IMR-90 (cell line): ENCODE measurements at regions not wholly inside any gene's neighbourhood (a gene's known extent, or its start where the extent isn't known, plus 50 kb on each side); places are given as distances from the start of the nearest gene placed in this dataset.

Experiments
- ATAC-seq: fragments of 200-7000 bp; cut with Tn5 transposase; 2 replicates; pipeline ENCODE4 v1.9.1; 2020; ENCODE audit warnings: low read depth, mild to moderate bottlenecking, moderate library complexity
- BruUV-seq: library from RNA; stranded (reverse); fragments of 400-500 nt; replicated peaks from 2 replicates; lab custom pipeline; 2021; lab: Mats Ljungman, UMichigan
- CTCF ChIA-PET: fragments of 300-600 bp; formaldehyde crosslinking; extraction: SDS; loops from one replicate; lab custom pipeline; 2021; ENCODE audit warnings: antibody characterized with exemption; lab: Yijun Ruan, JAX
- POLR2A ChIA-PET: fragments of 300-600 bp; sonication (Branson Sonifier 250); formaldehyde crosslinking; loops from one replicate; lab custom pipeline; 2022; ENCODE audit warnings: antibody characterized with exemption; ENCODE audit not compliant: unreplicated experiment; lab: Charles Lee
- DNase-seq: peaks from one replicate; pipeline ENCODE4 v3.0.0; 2013
- H2AFZ ChIP-seq: replicated peaks from 2 replicates; pipeline ENCODE3; 2013; ENCODE audit warnings: low read length, mild to moderate bottlenecking; ENCODE audit not compliant: poor library complexity
- H2AK5ac ChIP-seq: 2 replicates; pipeline ENCODE4 v1.6.1; 2013; ENCODE audit warnings: low read depth, low read length, inconsistent platforms
- H2AK9ac ChIP-seq: replicated peaks from 2 replicates; pipeline ENCODE3; 2013; ENCODE audit warnings: mild to moderate bottlenecking, low read depth, low read length, moderate library complexity; ENCODE audit not compliant: poor library complexity
- H2BK120ac ChIP-seq: 2 replicates; pipeline ENCODE4 v1.6.1; 2013; ENCODE audit warnings: low read depth, low read length, inconsistent platforms
- H2BK15ac ChIP-seq: 3 replicates; pipeline ENCODE4 v1.6.1; 2013; ENCODE audit warnings: low read depth, low read length, inconsistent platforms
- H2BK20ac ChIP-seq: 2 replicates; pipeline ENCODE4 v1.6.1; 2013; ENCODE audit warnings: low read depth, mild to moderate bottlenecking, inconsistent platforms, low read length, moderate library complexity
- H2BK5ac ChIP-seq: 2 replicates; pipeline ENCODE4 v1.6.1; 2013; ENCODE audit warnings: mild to moderate bottlenecking, low read depth, low read length, inconsistent platforms; ENCODE audit not compliant: poor library complexity, severe bottlenecking
- H3K14ac ChIP-seq: replicated peaks from 2 replicates; pipeline ENCODE4 v1.6.1; 2013; ENCODE audit warnings: low read depth, low read length, inconsistent platforms
- H3K18ac ChIP-seq: 2 replicates; pipeline ENCODE4 v1.6.1; 2013; ENCODE audit warnings: low read depth, low read length, control low read depth
- H3K23ac ChIP-seq: 2 replicates; pipeline ENCODE4 v1.6.1; 2013; ENCODE audit warnings: low read depth, low read length, inconsistent platforms
- H3K27ac ChIP-seq: 2 replicates; pipeline ENCODE4 v1.5.1; 2013; ENCODE audit warnings: mild to moderate bottlenecking, control low read depth, low read length; ENCODE audit not compliant: insufficient read depth
- H3K27me3 ChIP-seq: 2 replicates; pipeline ENCODE4 v1.6.1; 2013; ENCODE audit warnings: low read length; ENCODE audit not compliant: control insufficient read depth, insufficient read depth
- H3K36me3 ChIP-seq: 2 replicates; pipeline ENCODE4 v1.6.1; 2013; ENCODE audit warnings: low read length, mixed read lengths; ENCODE audit not compliant: control insufficient read depth, insufficient read depth
- H3K4ac ChIP-seq: 2 replicates; pipeline ENCODE4 v1.6.1; 2013; ENCODE audit warnings: low read depth, low read length, inconsistent platforms
- H3K4me1 ChIP-seq: 2 replicates; pipeline ENCODE4 v1.6.1; 2013; ENCODE audit warnings: low read length, mixed read lengths; ENCODE audit not compliant: control insufficient read depth, insufficient read depth
- H3K4me2 ChIP-seq: 2 replicates; pipeline ENCODE4 v1.6.1; 2013; ENCODE audit warnings: low read depth, mild to moderate bottlenecking, control low read depth, low read length, moderate library complexity
- H3K4me3 ChIP-seq: 2 replicates; pipeline ENCODE4 v1.5.1; 2013; ENCODE audit warnings: low read depth, mild to moderate bottlenecking, control low read depth, low read length, moderate library complexity; ENCODE audit not compliant: insufficient read depth
- H3K56ac ChIP-seq: 2 replicates; pipeline ENCODE4 v1.6.1; 2013; ENCODE audit warnings: low read length, inconsistent platforms; ENCODE audit not compliant: insufficient read depth; ENCODE audit errors: extremely low read depth
- H3K79me1 ChIP-seq, 2 experiments: 2 replicates each; pipeline ENCODE4 v1.6.1; 2013; ENCODE audit warnings: low read length in 2 of 2, inconsistent platforms in 1 of 2, low read depth in 1 of 2
- H3K9ac ChIP-seq: 2 replicates; pipeline ENCODE4 v1.6.1; 2013; ENCODE audit warnings: low read depth, low read length, control low read depth
- H3K9me1 ChIP-seq: 2 replicates; pipeline ENCODE4 v1.6.1; 2013; ENCODE audit warnings: low read length, inconsistent platforms; ENCODE audit not compliant: insufficient read depth
- H3K9me3 ChIP-seq: 2 replicates; pipeline ENCODE4 v1.6.1; 2013; ENCODE audit warnings: low read length; ENCODE audit not compliant: control insufficient read depth, insufficient read depth
- H4K20me1 ChIP-seq: 2 replicates; pipeline ENCODE4 v1.6.1; 2013; ENCODE audit warnings: low read length, inconsistent platforms; ENCODE audit not compliant: insufficient read depth
- H4K5ac ChIP-seq: 2 replicates; pipeline ENCODE4 v1.6.1; 2013; ENCODE audit warnings: mild to moderate bottlenecking, low read depth, low read length, control low read depth
- H4K8ac ChIP-seq, 2 experiments: 2 replicates each; pipeline ENCODE4 v1.6.1; 2013; ENCODE audit warnings: low read depth in 2 of 2, low read length in 2 of 2, control low read depth in 1 of 2, inconsistent platforms in 1 of 2
- H4K91ac ChIP-seq: 2 replicates; pipeline ENCODE4 v1.6.1; 2013; ENCODE audit warnings: low read depth, low read length, inconsistent platforms; ENCODE audit not compliant: insufficient read depth
- CEBPB ChIP-seq: IDR thresholded peaks from 2 replicates; pipeline ENCODE4 v1.6.1; 2012; ENCODE audit warnings: low read depth, low read length, improper control_type of control experiment
- MAFK ChIP-seq: IDR thresholded peaks from 2 replicates; pipeline ENCODE4 v1.6.1; 2012; ENCODE audit warnings: low read depth, low read length, improper control_type of control experiment
- SMC3 ChIP-seq: fragments of 150-350 bp; IDR thresholded peaks from 2 replicates; pipeline ENCODE4 v1.6.1; 2016; ENCODE audit warnings: low read depth, mild to moderate bottlenecking, antibody characterized with exemption, low read length, moderate library complexity
- WGBS, 2 experiments: methylation state at CpG; one replicate each; pipeline versions ENCODE4 v1.1.5 to v1.1.7; 2013; ENCODE audit warnings: missing lambda C conversion rate in 2 of 2; ENCODE audit not compliant: insufficient read length in 1 of 2; ENCODE audit errors: extremely low coverage in 2 of 2; 5-methylcytosine and 5-hydroxymethylcytosine counted together
- dilution Hi-C: fragments of 300-500 bp; cut with HindIII; formaldehyde crosslinking; loops from one replicate; pipeline ENCODE4 v1.14.3; 2018; ENCODE audit warnings: low sequenced_read_pairs; ENCODE audit not compliant: unreplicated experiment
- in situ Hi-C: fragments of 300-500 bp; cut with MboI; formaldehyde crosslinking; loops from 3 replicates; pipeline ENCODE4 v1.14.3; 2019; ENCODE audit warnings: low sequenced_read_pairs, inconsistent platforms, mixed read lengths
- intact Hi-C: fragments of 100-400 bp; cut with micrococcal nuclease; formaldehyde crosslinking; loops from 2 replicates; pipeline ENCODE4 v1.10.0; 2022

- DNase-seq: no peak
- Histone ChIP-seq H3K9ac (no peak overlapping the region), H3K79me1 (no peaks in the 10 kb centered on the region), H2BK15ac (no peak overlapping the region), H3K4me3 (no peak overlapping the region), H3K27ac (no peak overlapping the region), H3K9me1 (no peaks in the 10 kb centered on the region), H4K20me1 (no peaks in the 10 kb centered on the region; the same call in 1 of the 2 replicates), H3K23ac (no peak overlapping the region), H2BK20ac (no peak overlapping the region), H2BK120ac (no peak overlapping the region), H4K5ac (no peak overlapping the region), H2AK9ac (no peak overlapping the region), H3K4ac (no peak overlapping the region), H3K36me3 (no peaks in the 10 kb centered on the region), H2AFZ (no peak overlapping the region), H2AK5ac (no peak overlapping the region), H4K91ac (no peak overlapping the region), H3K4me1 (no peaks in the 10 kb centered on the region), H3K56ac (no peak overlapping the region), H4K8ac (no peak overlapping the region), H3K18ac (no peak overlapping the region), H3K14ac (no peak overlapping the region), H2BK5ac (no peak overlapping the region), H3K9me3 (no peaks in the 10 kb centered on the region), H3K27me3 (no peaks in the 10 kb centered on the region), H3K4me2 (no peak overlapping the region)
- ATAC-seq: no peak
- in situ Hi-C loops (no loop called here), intact Hi-C loops (loop anchor here (5.0 kb wide), 1 partner anchor 262 kb away; no protein-coding TSS in a partner anchor), dilution Hi-C loops (no loop called here)
- TF ChIP-seq CEBPB: no peak
- TF ChIP-seq SMC3: no peak
- peak; percentile 80 for TF ChIP-seq MAFK
- BruUV-seq: no TSS peak
- ChIA-PET CTCF (no interaction called here), POLR2A (no interaction called here)
- no CpG with 5 or more reads among the region's 4 CpGs for WGBS, 2 experiments
These were observed 65.0 kb upstream of the L3MBTL4 start for GRCh38 chr18:6479699-6480098.
